Activated CD4-positive, alpha-beta T cell treated with anti-CD3 and anti-CD28 coated beads for 36 hours (primary cell): ENCODE measurements at regions not wholly inside any gene's neighbourhood (a gene's known extent, or its start where the extent isn't known, plus 50 kb on each side); places are given as distances from the start of the nearest gene placed in this dataset.

ENCODE experiments used
- ATAC-seq: fragments of 200-7000 bp; cut with Tn5 transposase; one replicate; pipeline ENCODE4 v1.10.0; 2021; ENCODE audit warnings: mild to moderate bottlenecking, moderate library complexity
- CTCF ChIA-PET: fragments of 350-600 bp; sonication (Branson Sonifier 250); formaldehyde crosslinking; loops from one replicate; lab custom pipeline; 2021; ENCODE audit warnings: antibody characterized with exemption; lab: Charles Lee
- POLR2A ChIA-PET: fragments of 350-600 bp; sonication (Branson Sonifier 250); formaldehyde crosslinking; loops from one replicate; lab custom pipeline; 2021; ENCODE audit warnings: antibody characterized with exemption, inconsistent platforms; lab: Charles Lee
- DNase-seq: peaks from one replicate; pipeline ENCODE4 v3.0.0-alpha.2; 2020
- H3K27ac Mint-ChIP-seq: one replicate; pipeline ENCODE4 v1.8.0; 2021; ENCODE audit warnings: mixed read lengths
- H3K27me3 Mint-ChIP-seq: one replicate; pipeline ENCODE4 v1.8.0; 2021; ENCODE audit warnings: mixed read lengths
- H3K36me3 Mint-ChIP-seq: one replicate; pipeline ENCODE4 v1.8.0; 2021; ENCODE audit warnings: low read depth, mixed read lengths
- H3K4me1 Mint-ChIP-seq: one replicate; pipeline ENCODE4 v1.8.0; 2021; ENCODE audit warnings: mixed read lengths
- H3K4me3 Mint-ChIP-seq: one replicate; pipeline ENCODE4 v1.8.0; 2021; ENCODE audit warnings: mild to moderate bottlenecking, moderate library complexity, mixed read lengths
- H3K9me3 Mint-ChIP-seq: one replicate; pipeline ENCODE4 v1.8.0; 2021; ENCODE audit warnings: low read depth, mixed read lengths
- intact Hi-C, 2 experiments: fragments of 100-400 bp; cut with DNase I in 1 of 2; cut with micrococcal nuclease in 1 of 2; formaldehyde crosslinking; loops; one replicate each; pipeline versions ENCODE4 v1.14.2 to v1.15.1; 2022 to 2024; cut with DNase I, micrococcal nuclease

- intact Hi-C loops, result loop anchor here in 1 of 2 experiments (2.0 kb wide), 1 partner anchor 85 kb away; no protein-coding TSS in a partner anchor
- DNase-seq (no peak), ATAC-seq (no peak)
- Mint-ChIP-seq H3K36me3 (no peaks in the 10 kb centered on the region), H3K4me1 (no peaks in the 10 kb centered on the region), H3K9me3 (no peaks in the 10 kb centered on the region), H3K27ac (no peak overlapping the region), H3K4me3 (no peak overlapping the region), H3K27me3 (peaks cover 14% of the 10 kb centered on the region)
- ChIA-PET POLR2A (no interaction called here), CTCF (no interaction called here)
These were observed 141.9 kb downstream of the CYRIA start for GRCh38 chr2:16523711-16524110.

GRCh38 chr2:16522031-16522831, 143.4 kb downstream of the CYRIA start:
- H3K4me3 Mint-ChIP-seq, result no peak overlapping the region
- H3K4me1 Mint-ChIP-seq, result no peaks in the 10 kb centered on the region
- no peaks in the 10 kb centered on the region for H3K9me3 Mint-ChIP-seq
- CTCF ChIA-PET, result no interaction called here
- H3K36me3 Mint-ChIP-seq, result no peaks in the 10 kb centered on the region
- ATAC-seq, result no peak
- H3K27me3 Mint-ChIP-seq, result peaks cover 9% of the 10 kb centered on the region
- intact Hi-C loops, result no loop called here
- POLR2A ChIA-PET, result no interaction called here
- no peak overlapping the region for H3K27ac Mint-ChIP-seq
- DNase-seq, result no peak

- Mint-ChIP-seq H3K9me3 (no peaks in the 10 kb centered on the region), H3K4me3 (no peak overlapping the region), H3K36me3 (no peaks in the 10 kb centered on the region), H3K27ac (no peak overlapping the region), H3K4me1 (no peaks in the 10 kb centered on the region), H3K27me3 (peaks cover 10% of the 10 kb centered on the region)
- ChIA-PET CTCF (no interaction called here), POLR2A (no interaction called here)
- intact Hi-C loops, result no loop called here
- DNase-seq (no peak), ATAC-seq (no peak)
These were observed 144.7 kb downstream of the CYRIA start for GRCh38 chr2:16520891-16521290.

GRCh38 chr2:16515696-16516095, 149.9 kb downstream of the CYRIA start:
- Mint-ChIP-seq H3K4me1 (no peaks in the 10 kb centered on the region), H3K4me3 (no peak overlapping the region), H3K9me3 (no peaks in the 10 kb centered on the region), H3K27ac (no peak overlapping the region), H3K36me3 (no peaks in the 10 kb centered on the region), H3K27me3 (peaks cover 10% of the 10 kb centered on the region)
- POLR2A ChIA-PET, result no interaction called here
- CTCF ChIA-PET, result no interaction called here
- ATAC-seq (no peak), DNase-seq (no peak)
- intact Hi-C loops, result no loop called here

GRCh38 chr2:16513626-16514025, 152.0 kb downstream of the CYRIA start:
- DNase-seq (no peak), ATAC-seq (no peak)
- intact Hi-C loops, result no loop called here
- no peak overlapping the region for H3K4me3 Mint-ChIP-seq
- H3K4me1 Mint-ChIP-seq, result no peaks in the 10 kb centered on the region
- H3K27me3 Mint-ChIP-seq, result peaks cover 21% of the 10 kb centered on the region
- H3K36me3 Mint-ChIP-seq, result no peaks in the 10 kb centered on the region
- no peak overlapping the region for H3K27ac Mint-ChIP-seq
- H3K9me3 Mint-ChIP-seq, result no peaks in the 10 kb centered on the region
- ChIA-PET CTCF (no interaction called here), POLR2A (no interaction called here)

GRCh38 chr2:16511041-16511440, 154.6 kb downstream of the CYRIA start:
- intact Hi-C loops, result no loop called here
- no peak for DNase-seq
- Mint-ChIP-seq H3K27ac (no peak overlapping the region), H3K9me3 (no peaks in the 10 kb centered on the region), H3K4me1 (no peaks in the 10 kb centered on the region), H3K27me3 (peaks cover 27% of the 10 kb centered on the region), H3K36me3 (no peaks in the 10 kb centered on the region), H3K4me3 (no peak overlapping the region)
- ChIA-PET POLR2A (no interaction called here), CTCF (no interaction called here)
- no peak for ATAC-seq

GRCh38 chr2:16509042-16509441, 156.6 kb downstream of the CYRIA start:
- CTCF ChIA-PET, result interaction anchor here (0.7 to 0.9 kb wide), 2 partner anchors 16 to 61 kb away, joined by 3 read pairs; no protein-coding TSS in a partner anchor
- Mint-ChIP-seq H3K36me3 (no peaks in the 10 kb centered on the region), H3K4me3 (no peak overlapping the region), H3K9me3 (no peaks in the 10 kb centered on the region), H3K4me1 (no peaks in the 10 kb centered on the region), H3K27ac (no peak overlapping the region), H3K27me3 (peaks cover 27% of the 10 kb centered on the region)
- intact Hi-C loops, result loop anchor here in 1 of 2 experiments (5.0 kb wide), 1 partner anchor 567 kb away; the partner anchor contains the start of gene MYCN
- no peak for DNase-seq
- POLR2A ChIA-PET, result no interaction called here
- ATAC-seq, result no peak

GRCh38 chr2:16508490-16508851, 157.2 kb downstream of the CYRIA start:
- CTCF ChIA-PET, result interaction anchor here (0.7 kb wide), 1 partner anchor 60 kb away, joined by 3 read pairs; no protein-coding TSS in a partner anchor
- Mint-ChIP-seq H3K4me3 (no peak overlapping the region), H3K9me3 (no peaks in the 10 kb centered on the region), H3K27me3 (peaks cover 27% of the 10 kb centered on the region), H3K27ac (no peak overlapping the region), H3K4me1 (no peaks in the 10 kb centered on the region), H3K36me3 (no peaks in the 10 kb centered on the region)
- ATAC-seq (no peak), DNase-seq (no peak)
- intact Hi-C loops, result loop anchor here (1.0 to 5.0 kb wide), 2 partner anchors 566 to 871 kb away; partner anchors contain the start of gene MYCN (in 1 of the 2)
- POLR2A ChIA-PET, result no interaction called here

- H3K4me1 Mint-ChIP-seq, result no peaks in the 10 kb centered on the region
- H3K27me3 Mint-ChIP-seq, result peaks cover 26% of the 10 kb centered on the region
- H3K27ac Mint-ChIP-seq, result no peak overlapping the region
- no peaks in the 10 kb centered on the region for H3K36me3 Mint-ChIP-seq
- intact Hi-C loops, result loop anchor here (1.0 to 5.0 kb wide), 3 partner anchors 566 to 871 kb away; partner anchors contain the start of gene MYCN (in 2 of the 2)
- H3K9me3 Mint-ChIP-seq, result no peaks in the 10 kb centered on the region
- peak; percentile 30 for ATAC-seq
- DNase-seq, result peak; percentile 46
- CTCF ChIA-PET, result no interaction called here
- POLR2A ChIA-PET, result no interaction called here
- H3K4me3 Mint-ChIP-seq, result no peak overlapping the region
These were observed 157.8 kb downstream of the CYRIA start for GRCh38 chr2:16507655-16508489.

- ATAC-seq, result no peak
- ChIA-PET POLR2A (no interaction called here), CTCF (interaction anchor here (0.6 kb wide), 1 partner anchor 9 kb away, joined by 4 read pairs; no protein-coding TSS in a partner anchor)
- H3K4me3 Mint-ChIP-seq, result no peak overlapping the region
- H3K4me1 Mint-ChIP-seq, result no peaks in the 10 kb centered on the region
- no peaks in the 10 kb centered on the region for H3K9me3 Mint-ChIP-seq
- no peak overlapping the region for H3K27ac Mint-ChIP-seq
- H3K27me3 Mint-ChIP-seq, result peaks cover 23% of the 10 kb centered on the region
- intact Hi-C loops, result loop anchor here in 1 of 2 experiments (5.0 kb wide), 1 partner anchor 564 kb away; the partner anchor contains the start of gene MYCN
- H3K36me3 Mint-ChIP-seq, result no peaks in the 10 kb centered on the region
- no peak for DNase-seq
These were observed 159.3 kb downstream of the CYRIA start for GRCh38 chr2:16506366-16506765.
